AG04449 (cell line): ENCODE measurements at regions not wholly inside any gene's neighbourhood (a gene's known extent, or its start where the extent isn't known, plus 50 kb on each side); places are given as distances from the start of the nearest gene placed in this dataset.

Experiments used
- CTCF ChIA-PET: fragments of 350-600 bp; formaldehyde crosslinking; extraction: SDS; loops from one replicate; lab custom pipeline; 2021; ENCODE audit warnings: antibody characterized with exemption; lab: Yijun Ruan, JAX
- POLR2A ChIA-PET: fragments of 400-600, 350-600 bp; formaldehyde crosslinking; extraction: SDS; loops from one replicate; lab custom pipeline; 2020; ENCODE audit warnings: antibody characterized with exemption, inconsistent platforms; lab: Yijun Ruan, JAX
- DNase-seq: peaks from one replicate; pipeline ENCODE4 v3.0.0-alpha.2; 2010; ENCODE audit warnings: low read depth, low spot score
- H3K4me3 ChIP-seq: 2 replicates; pipeline ENCODE4 v1.5.1; 2011; ENCODE audit warnings: low read depth, mild to moderate bottlenecking, control low read depth, low read length
- CTCF ChIP-seq: IDR thresholded peaks from one replicate; pipeline ENCODE4 v1.5.1; 2011; ENCODE audit warnings: mild to moderate bottlenecking, moderate library complexity, low read length, control low read depth, inconsistent platforms; ENCODE audit not compliant: insufficient read depth; ENCODE audit errors: missing control alignments

- ChIA-PET CTCF (no interaction called here), POLR2A (no interaction called here)
- no peak for TF ChIP-seq CTCF
Observed at GRCh38 chr3:68403741-68404140, 528.6 kb downstream of the TAFA4 start.

GRCh38 chr3:68402235-68402918 is 530.0 kb downstream of the TAFA4 start:
- CTCF ChIA-PET = no interaction called here
- no peak for TF ChIP-seq CTCF
- no peak overlapping the region for H3K4me3 ChIP-seq
- POLR2A ChIA-PET = no interaction called here
- no peak for DNase-seq

More at GRCh38 chr3:68403741-68404140, 528.6 kb downstream of the TAFA4 start:
- H3K4me3 ChIP-seq = no peak overlapping the region
- no peak for DNase-seq

GRCh38 chr3:68378631-68379030 is 553.7 kb downstream of the TAFA4 start:
- no peak overlapping the region for H3K4me3 ChIP-seq
- no peak for DNase-seq
- CTCF ChIA-PET = no interaction called here
- POLR2A ChIA-PET = no interaction called here
- no peak for TF ChIP-seq CTCF

GRCh38 chr3:68373727-68374126 is 558.6 kb downstream of the TAFA4 start:
- no peak for DNase-seq
- H3K4me3 ChIP-seq = no peak overlapping the region
- no peak for TF ChIP-seq CTCF
- ChIA-PET CTCF (no interaction called here), POLR2A (no interaction called here)

- no peak for TF ChIP-seq CTCF
- CTCF ChIA-PET = no interaction called here
- POLR2A ChIA-PET = no interaction called here
- DNase-seq = no peak
- no peak overlapping the region for H3K4me3 ChIP-seq
Observed at GRCh38 chr3:68363796-68364195, 568.6 kb downstream of the TAFA4 start.

GRCh38 chr3:68360492-68360891 is 571.9 kb downstream of the TAFA4 start:
- POLR2A ChIA-PET = no interaction called here
- TF ChIP-seq CTCF = no peak
- no peak overlapping the region for H3K4me3 ChIP-seq
- DNase-seq = no peak
- CTCF ChIA-PET = no interaction called here
